ENCODE measurements at regions not wholly inside any gene's neighbourhood (a gene's known extent, or its start where the extent isn't known, plus 50 kb on each side); places are given as distances from the start of the nearest gene placed in this dataset.
"Not testable (repeated sequence)": the region's sequence is repeated elsewhere in the genome, so short reads cannot be mapped to it uniquely, and the experiment has no call there.

- no peak for DNase-seq (ENCODE audit: low read depth in 3 of 3)
These were observed 776.8 kb upstream of the SOX11 start for GRCh38 chr2:4915357-4915756.

- no peak for DNase-seq (ENCODE audit: low read depth in 3 of 3)
These were observed 776.1 kb upstream of the SOX11 start for GRCh38 chr2:4916094-4916493.

- DNase-seq (ENCODE audit: low read depth in 3 of 3) = no peak
These were observed 761.5 kb upstream of the SOX11 start for GRCh38 chr2:4930704-4931103.

GRCh38 chr2:4931721-4932365, 760.3 kb upstream of the SOX11 start:
- DNase-seq (ENCODE audit: low read depth in 3 of 3) = no peak

- not testable (repeated sequence) for DNase-seq (ENCODE audit: low read depth in 3 of 3)
These were observed 756.9 kb upstream of the SOX11 start for GRCh38 chr2:4935291-4935690.

- no peak for DNase-seq (ENCODE audit: low read depth in 3 of 3)
These were observed 754.6 kb upstream of the SOX11 start for GRCh38 chr2:4937550-4937949.

- DNase-seq (ENCODE audit: low read depth in 3 of 3) = no peak
These were observed 754.0 kb upstream of the SOX11 start for GRCh38 chr2:4938206-4938605.

- DNase-seq (ENCODE audit: low read depth in 3 of 3) = no peak
These were observed 749.7 kb upstream of the SOX11 start for GRCh38 chr2:4942441-4942840.

- no peak for DNase-seq (ENCODE audit: low read depth in 3 of 3)
These were observed 744.3 kb upstream of the SOX11 start for GRCh38 chr2:4947911-4948310.

GRCh38 chr2:4951368-4951767, 740.8 kb upstream of the SOX11 start:
- no peak for DNase-seq (ENCODE audit: low read depth in 3 of 3)

- no peak for DNase-seq (ENCODE audit: low read depth in 3 of 3)
These were observed 733.0 kb upstream of the SOX11 start for GRCh38 chr2:4959219-4959618.

- no peak for DNase-seq (ENCODE audit: low read depth in 3 of 3)
These were observed 729.8 kb upstream of the SOX11 start for GRCh38 chr2:4962419-4962818.

GRCh38 chr2:4963106-4963505, 729.1 kb upstream of the SOX11 start:
- no peak for DNase-seq (ENCODE audit: low read depth in 3 of 3)

GRCh38 chr2:4964001-4964540, 728.1 kb upstream of the SOX11 start:
- no peak for DNase-seq (ENCODE audit: low read depth in 3 of 3)

- no peak for DNase-seq (ENCODE audit: low read depth in 3 of 3)
These were observed 727.6 kb upstream of the SOX11 start for GRCh38 chr2:4964579-4964978.

- DNase-seq (ENCODE audit: low read depth in 3 of 3) = no peak
These were observed 726.4 kb upstream of the SOX11 start for GRCh38 chr2:4965556-4966320.

- no peak for DNase-seq (ENCODE audit: low read depth in 3 of 3)
These were observed 725.0 kb upstream of the SOX11 start for GRCh38 chr2:4967206-4967605.

GRCh38 chr2:4972472-4972871, 719.7 kb upstream of the SOX11 start:
- no peak for DNase-seq (ENCODE audit: low read depth in 3 of 3)

- no peak for DNase-seq (ENCODE audit: low read depth in 3 of 3)
These were observed 718.8 kb upstream of the SOX11 start for GRCh38 chr2:4973354-4973753.

GRCh38 chr2:4973973-4974372, 718.2 kb upstream of the SOX11 start:
- DNase-seq (ENCODE audit: low read depth in 3 of 3) = no peak

GRCh38 chr2:4976407-4976806, 715.8 kb upstream of the SOX11 start:
- no peak for DNase-seq (ENCODE audit: low read depth in 3 of 3)

- DNase-seq (ENCODE audit: low read depth in 3 of 3) = no peak
These were observed 713.1 kb upstream of the SOX11 start for GRCh38 chr2:4979111-4979510.

- DNase-seq (ENCODE audit: low read depth in 3 of 3) = no peak
These were observed 711.2 kb upstream of the SOX11 start for GRCh38 chr2:4980995-4981394.
